GM19324 (cell line): ENCODE measurements at regions not wholly inside any gene's neighbourhood (a gene's known extent, or its start where the extent isn't known, plus 50 kb on each side); places are given as distances from the start of the nearest gene placed in this dataset.

Experiments
- ATAC-seq: cut with Tn5 transposase; IDR thresholded peaks from one replicate; pipeline ENCODE4 v1.9.1; 2021; ENCODE audit warnings: mild to moderate bottlenecking, moderate library complexity; ENCODE audit not compliant: unreplicated experiment, low FRiP score

- ATAC-seq, result no peak
Observed at GRCh38 chr3:6223572-6223971, 637.3 kb upstream of the GRM7 start.

- ATAC-seq, result no peak
Observed at GRCh38 chr3:6228958-6229683, 631.8 kb upstream of the GRM7 start.

- no peak for ATAC-seq
Observed at GRCh38 chr3:6229778-6230410, 631.0 kb upstream of the GRM7 start.

- no peak for ATAC-seq
Observed at GRCh38 chr3:6242104-6242503, 618.8 kb upstream of the GRM7 start.

- no peak for ATAC-seq
Observed at GRCh38 chr3:6248528-6248927, 612.4 kb upstream of the GRM7 start.

GRCh38 chr3:6249679-6250078 lies 611.2 kb upstream of the GRM7 start:
- no peak for ATAC-seq

- ATAC-seq, result peak; percentile 96
Observed at GRCh38 chr3:6250167-6250566, 610.7 kb upstream of the GRM7 start.

GRCh38 chr3:6251612-6252400 lies 609.1 kb upstream of the GRM7 start:
- no peak for ATAC-seq

- no peak for ATAC-seq
Observed at GRCh38 chr3:6254490-6254889, 606.4 kb upstream of the GRM7 start.

GRCh38 chr3:6255229-6255628 lies 605.7 kb upstream of the GRM7 start:
- ATAC-seq, result no peak

- no peak for ATAC-seq
Observed at GRCh38 chr3:6260551-6261191, 600.2 kb upstream of the GRM7 start.

- no peak for ATAC-seq
Observed at GRCh38 chr3:6262010-6262409, 598.9 kb upstream of the GRM7 start.

- no peak for ATAC-seq
Observed at GRCh38 chr3:6264036-6264435, 596.9 kb upstream of the GRM7 start.

GRCh38 chr3:6264906-6265305 lies 596.0 kb upstream of the GRM7 start:
- no peak for ATAC-seq

GRCh38 chr3:6266135-6266534 lies 594.8 kb upstream of the GRM7 start:
- ATAC-seq, result no peak

GRCh38 chr3:6273878-6274277 lies 587.0 kb upstream of the GRM7 start:
- ATAC-seq, result no peak

GRCh38 chr3:6281662-6282061 lies 579.3 kb upstream of the GRM7 start:
- ATAC-seq, result no peak

GRCh38 chr3:6282918-6283317 lies 578.0 kb upstream of the GRM7 start:
- no peak for ATAC-seq

- no peak for ATAC-seq
Observed at GRCh38 chr3:6287088-6287875, 573.6 kb upstream of the GRM7 start.

- no peak for ATAC-seq
Observed at GRCh38 chr3:6301626-6302025, 559.3 kb upstream of the GRM7 start.
